ENCODE measurements at regions not wholly inside any gene's neighbourhood (a gene's known extent, or its start where the extent isn't known, plus 50 kb on each side); places are given as distances from the start of the nearest gene placed in this dataset.

GRCh38 chr9:129464972-129465833 is 155.7 kb downstream of the C9orf50 start:
- Histone ChIP-seq H3K27ac (replicated peaks) (no peak overlapping the region), H3K27me3 (ENCODE audit: insufficient read depth, poor library complexity, severe bottlenecking) (no peaks in the 10 kb centered on the region), H3K4me3 (replicated peaks; ENCODE audit: insufficient read depth, low read length) (no peak overlapping the region)
- no peak for TF ChIP-seq CTCF (IDR thresholded peaks at IDR 0.05; ENCODE audit: insufficient read depth, low read length)
- no peak for TF ChIP-seq SPI1 (IDR thresholded peaks at IDR 0.05; ENCODE audit: borderline replicate concordance, low read depth)
- no peak for TF ChIP-seq REST (IDR thresholded peaks at IDR 0.05; ENCODE audit: insufficient replicate concordance, low read depth)
- TF ChIP-seq GABPA (IDR thresholded peaks at IDR 0.05; ENCODE audit: low read depth): no peak
- TF ChIP-seq POLR2AphosphoS5 (IDR thresholded peaks at IDR 0.05; ENCODE audit: low read depth): no peak
- DNase-seq (ENCODE audit: low read depth in 1 of 2, low spot score in 1 of 2): no peak

- no peak for TF ChIP-seq REST (IDR thresholded peaks at IDR 0.05; ENCODE audit: insufficient replicate concordance, low read depth)
- no peak for TF ChIP-seq SPI1 (IDR thresholded peaks at IDR 0.05; ENCODE audit: borderline replicate concordance, low read depth)
- no peak for TF ChIP-seq GABPA (IDR thresholded peaks at IDR 0.05; ENCODE audit: low read depth)
- no peak for TF ChIP-seq POLR2AphosphoS5 (IDR thresholded peaks at IDR 0.05; ENCODE audit: low read depth)
- no peak for TF ChIP-seq CTCF (IDR thresholded peaks at IDR 0.05; ENCODE audit: insufficient read depth, low read length)
- H3K27me3 ChIP-seq (ENCODE audit: insufficient read depth, poor library complexity, severe bottlenecking): no peaks in the 10 kb centered on the region
- H3K27ac ChIP-seq (replicated peaks): no peak overlapping the region
- H3K4me3 ChIP-seq (replicated peaks; ENCODE audit: insufficient read depth, low read length): no peak overlapping the region
- no peak for DNase-seq (ENCODE audit: low read depth in 1 of 2, low spot score in 1 of 2)
Observed at GRCh38 chr9:129463994-129464393, 156.9 kb downstream of the C9orf50 start.

GRCh38 chr9:129463477-129463876 is 157.4 kb downstream of the C9orf50 start:
- no peak for DNase-seq (ENCODE audit: low read depth in 1 of 2, low spot score in 1 of 2)
- Histone ChIP-seq H3K4me3 (replicated peaks; ENCODE audit: insufficient read depth, low read length) (no peak overlapping the region), H3K27me3 (ENCODE audit: insufficient read depth, poor library complexity, severe bottlenecking) (no peaks in the 10 kb centered on the region), H3K27ac (replicated peaks) (no peak overlapping the region)
- no peak for TF ChIP-seq POLR2AphosphoS5 (IDR thresholded peaks at IDR 0.05; ENCODE audit: low read depth)
- TF ChIP-seq REST (IDR thresholded peaks at IDR 0.05; ENCODE audit: insufficient replicate concordance, low read depth): no peak
- no peak for TF ChIP-seq GABPA (IDR thresholded peaks at IDR 0.05; ENCODE audit: low read depth)
- no peak for TF ChIP-seq CTCF (IDR thresholded peaks at IDR 0.05; ENCODE audit: insufficient read depth, low read length)
- TF ChIP-seq SPI1 (IDR thresholded peaks at IDR 0.05; ENCODE audit: borderline replicate concordance, low read depth): no peak

All from HL-60 (cell line).